ENCODE measurements at regions not wholly inside any gene's neighbourhood (a gene's known extent, or its start where the extent isn't known, plus 50 kb on each side); places are given as distances from the start of the nearest gene placed in this dataset.

GRCh38 chr6:117210279-117210678 is 55.1 kb upstream of the VGLL2 start:
- no peak for TF ChIP-seq POLR2A (IDR thresholded peaks at IDR 0.05)
- TF ChIP-seq, protein P1, sequence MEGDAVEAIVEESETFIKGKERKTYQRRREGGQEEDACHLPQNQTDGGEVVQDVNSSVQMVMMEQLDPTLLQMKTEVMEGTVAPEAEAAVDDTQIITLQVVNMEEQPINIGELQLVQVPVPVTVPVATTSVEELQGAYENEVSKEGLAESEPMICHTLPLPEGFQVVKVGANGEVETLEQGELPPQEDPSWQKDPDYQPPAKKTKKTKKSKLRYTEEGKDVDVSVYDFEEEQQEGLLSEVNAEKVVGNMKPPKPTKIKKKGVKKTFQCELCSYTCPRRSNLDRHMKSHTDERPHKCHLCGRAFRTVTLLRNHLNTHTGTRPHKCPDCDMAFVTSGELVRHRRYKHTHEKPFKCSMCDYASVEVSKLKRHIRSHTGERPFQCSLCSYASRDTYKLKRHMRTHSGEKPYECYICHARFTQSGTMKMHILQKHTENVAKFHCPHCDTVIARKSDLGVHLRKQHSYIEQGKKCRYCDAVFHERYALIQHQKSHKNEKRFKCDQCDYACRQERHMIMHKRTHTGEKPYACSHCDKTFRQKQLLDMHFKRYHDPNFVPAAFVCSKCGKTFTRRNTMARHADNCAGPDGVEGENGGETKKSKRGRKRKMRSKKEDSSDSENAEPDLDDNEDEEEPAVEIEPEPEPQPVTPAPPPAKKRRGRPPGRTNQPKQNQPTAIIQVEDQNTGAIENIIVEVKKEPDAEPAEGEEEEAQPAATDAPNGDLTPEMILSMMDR (IDR thresholded peaks at IDR 0.05), result no peak

All from heart left ventricle (tissue), 13 donors.